GM18502 (cell line): ENCODE measurements at regions not wholly inside any gene's neighbourhood (a gene's known extent, or its start where the extent isn't known, plus 50 kb on each side); places are given as distances from the start of the nearest gene placed in this dataset.
A peak's percentile ranks its signal among the peaks of the same experiment; 100 is the strongest.
"Not testable (repeated sequence)": the region's sequence is repeated elsewhere in the genome, so short reads cannot be mapped to it uniquely, and the experiment has no call there.

Source experiments
- ATAC-seq: cut with Tn5 transposase; IDR thresholded peaks from one replicate; pipeline ENCODE4 v1.9.1; 2021; ENCODE audit warnings: mild to moderate bottlenecking; ENCODE audit not compliant: unreplicated experiment, poor library complexity

- no peak for ATAC-seq
Measured at GRCh38 chrX:1062351-1062750, 150.1 kb downstream of the CRLF2 start.

GRCh38 chrX:1060562-1060960, 151.9 kb downstream of the CRLF2 start:
- no peak for ATAC-seq

GRCh38 chrX:1059576-1060561, 152.6 kb downstream of the CRLF2 start:
- no peak for ATAC-seq

GRCh38 chrX:1053600-1053999, 158.8 kb downstream of the CRLF2 start:
- ATAC-seq = not testable (repeated sequence)

- no peak for ATAC-seq
Measured at GRCh38 chrX:1053072-1053471, 159.4 kb downstream of the CRLF2 start.

- ATAC-seq = no peak
Measured at GRCh38 chrX:1052021-1052420, 160.4 kb downstream of the CRLF2 start.

- ATAC-seq = no peak
Measured at GRCh38 chrX:1051421-1051820, 161.0 kb downstream of the CRLF2 start.

- ATAC-seq = no peak
Measured at GRCh38 chrX:1045680-1046314, 166.7 kb downstream of the CRLF2 start.

GRCh38 chrX:1041091-1041490, 171.4 kb downstream of the CRLF2 start:
- ATAC-seq = no peak

GRCh38 chrX:1035931-1036330, 176.5 kb downstream of the CRLF2 start:
- ATAC-seq = not testable (repeated sequence)

- no peak for ATAC-seq
Measured at GRCh38 chrX:1035206-1035605, 177.2 kb downstream of the CRLF2 start.

- no peak for ATAC-seq
Measured at GRCh38 chrX:1034717-1035116, 177.7 kb downstream of the CRLF2 start.

- ATAC-seq = no peak
Measured at GRCh38 chrX:1031521-1032430, 180.7 kb downstream of the CRLF2 start.

- ATAC-seq = no peak
Measured at GRCh38 chrX:1029494-1029893, 183.0 kb downstream of the CRLF2 start.

GRCh38 chrX:1027680-1028079, 184.8 kb downstream of the CRLF2 start:
- ATAC-seq = no peak

- peak; percentile 34 for ATAC-seq
Measured at GRCh38 chrX:1027133-1027532, 185.3 kb downstream of the CRLF2 start.

GRCh38 chrX:1026263-1027015, 186.0 kb downstream of the CRLF2 start:
- ATAC-seq = peak; percentile 73

GRCh38 chrX:1025413-1025812, 187.0 kb downstream of the CRLF2 start:
- ATAC-seq = no peak

- ATAC-seq = no peak
Measured at GRCh38 chrX:1023676-1024075, 188.8 kb downstream of the CRLF2 start.
